ENCODE measurements at regions not wholly inside any gene's neighbourhood (a gene's known extent, or its start where the extent isn't known, plus 50 kb on each side); places are given as distances from the start of the nearest gene placed in this dataset.

GRCh38 chr4:175062183-175062592, 144.0 kb downstream of the ADAM29 start:
- DNase-seq: peak in 1 of 2 donors; percentile 36
- peaks cover 0 to 5% (median 0%) of the 10 kb centered on the region in 4 donors for H3K4me1 ChIP-seq
- WGBS, 5 donors: 50 to 78% (median 60%) methylated on average over 2 to 3 of the region's 3 CpGs

GRCh38 chr4:175065228-175065627, 147.1 kb downstream of the ADAM29 start:
- no peaks in the 10 kb centered on the region for H3K9me3 ChIP-seq
- intact Hi-C loops (cut with DNase I; ENCODE audit: low total_unique reads): no loop called here
- H3K4me3 ChIP-seq: no peak overlapping the region
- H3K4me1 ChIP-seq: no peaks in the 10 kb centered on the region
- TF ChIP-seq POLR2A (IDR thresholded peaks at IDR 0.05): no peak
- TF ChIP-seq EP300 (IDR thresholded peaks at IDR 0.05): no peak
- no peak for TF ChIP-seq POLR2AphosphoS5 (IDR thresholded peaks at IDR 0.05)
- no peak for TF ChIP-seq CTCF (IDR thresholded peaks at IDR 0.05)
- DNase-seq: no peak
- no peaks in the 10 kb centered on the region for H3K27me3 ChIP-seq
- no peaks in the 10 kb centered on the region for H3K36me3 ChIP-seq
- no peak overlapping the region for H3K27ac ChIP-seq

More at GRCh38 chr4:175062183-175062592, 144.0 kb downstream of the ADAM29 start:
- TF ChIP-seq POLR2A (IDR thresholded peaks at IDR 0.05) (no peak), POLR2AphosphoS5 (IDR thresholded peaks at IDR 0.05) (no peak), CTCF (IDR thresholded peaks at IDR 0.05) (no peak), EP300 (IDR thresholded peaks at IDR 0.05) (no peak)
- H3K9me3 ChIP-seq: no peaks in the 10 kb centered on the region
- intact Hi-C loops (cut with DNase I; ENCODE audit: low total_unique reads): no loop called here
- no peaks in the 10 kb centered on the region for H3K27me3 ChIP-seq
- no peak overlapping the region for H3K4me3 ChIP-seq
- no peak overlapping the region for H3K27ac ChIP-seq
- H3K36me3 ChIP-seq: no peaks in the 10 kb centered on the region

- no peaks in the 10 kb centered on the region for H3K27me3 ChIP-seq
- intact Hi-C loops (cut with DNase I; ENCODE audit: low total_unique reads): no loop called here
- H3K27ac ChIP-seq: no peak overlapping the region
- 45 to 69% (median 59%) methylated on average over 3 of the region's 3 CpGs for WGBS, 5 donors
- H3K4me1 ChIP-seq: no peaks in the 10 kb centered on the region
- H3K9me3 ChIP-seq: no peaks in the 10 kb centered on the region
- no peak overlapping the region for H3K4me3 ChIP-seq
- no peaks in the 10 kb centered on the region for H3K36me3 ChIP-seq
- peak in 1 of 2 donors; percentile 29 for DNase-seq
- TF ChIP-seq POLR2A (IDR thresholded peaks at IDR 0.05) (no peak), CTCF (IDR thresholded peaks at IDR 0.05) (no peak), EP300 (IDR thresholded peaks at IDR 0.05) (no peak), POLR2AphosphoS5 (IDR thresholded peaks at IDR 0.05) (no peak)
Measured at GRCh38 chr4:175066923-175067627, 148.9 kb downstream of the ADAM29 start.

- intact Hi-C loops (cut with DNase I; ENCODE audit: low total_unique reads): no loop called here
Measured at GRCh38 chr4:175068266-175068665, 150.1 kb downstream of the ADAM29 start.

More at GRCh38 chr4:175068266-175068665, 150.1 kb downstream of the ADAM29 start:
- Histone ChIP-seq H3K9me3 (no peaks in the 10 kb centered on the region), H3K27ac (no peak overlapping the region), H3K4me3 (no peak overlapping the region), H3K36me3 (no peaks in the 10 kb centered on the region), H3K27me3 (no peaks in the 10 kb centered on the region), H3K4me1 (no peaks in the 10 kb centered on the region)
- TF ChIP-seq EP300 (IDR thresholded peaks at IDR 0.05) (no peak), CTCF (IDR thresholded peaks at IDR 0.05) (no peak), POLR2AphosphoS5 (IDR thresholded peaks at IDR 0.05) (no peak), POLR2A (IDR thresholded peaks at IDR 0.05) (no peak)
- peak in 1 of 2 donors; percentile 28 for DNase-seq
